ENCODE measurements at regions not wholly inside any gene's neighbourhood (a gene's known extent, or its start where the extent isn't known, plus 50 kb on each side); places are given as distances from the start of the nearest gene placed in this dataset.

DNA sequence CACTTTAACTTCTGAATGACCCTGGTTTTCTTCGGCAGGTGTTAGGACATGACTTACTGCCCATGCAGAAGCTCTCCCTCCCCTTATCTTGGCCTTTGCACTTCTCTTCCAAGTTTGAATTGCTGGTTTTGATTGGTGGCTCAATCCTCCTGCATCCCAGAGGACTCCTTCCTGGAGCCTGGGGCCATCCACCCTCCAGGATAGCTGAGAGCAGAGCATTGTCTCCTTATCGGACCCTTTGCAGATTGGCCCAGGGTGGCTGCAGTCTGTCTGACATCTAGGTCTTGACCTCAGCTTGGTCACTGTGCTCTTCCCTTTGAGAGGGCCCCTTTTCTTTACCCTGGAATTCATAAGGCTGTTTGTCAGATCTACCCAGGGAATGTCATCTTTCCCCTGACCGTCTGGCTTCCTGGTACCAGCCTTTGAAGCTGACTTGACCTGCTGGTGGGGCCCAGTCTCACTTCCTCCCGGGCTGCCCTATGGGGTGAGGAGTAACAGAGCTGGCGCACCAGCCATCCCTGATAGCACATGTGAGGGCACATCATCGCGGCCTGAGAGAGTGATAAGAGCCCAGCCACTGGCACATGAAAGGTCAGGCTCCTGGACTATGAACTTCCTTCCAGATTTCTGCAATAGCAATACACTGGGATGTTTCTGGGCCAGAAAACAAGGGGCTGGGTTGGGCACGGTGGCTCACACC lies 172.9 kb upstream of the UBL3 start:
- DNase-seq (no peak), ATAC-seq (ENCODE audit: poor library complexity) (no peak)
- Histone ChIP-seq H3K4me1 (ENCODE audit: insufficient read depth, low read length) (no peaks in the 10 kb centered on the region), H3K36me3 (ENCODE audit: insufficient read depth, low read length) (no peaks in the 10 kb centered on the region), H3K27me3 (ENCODE audit: control insufficient read depth in 1 of 2, insufficient read depth in 2 of 2, low read length in 2 of 2) (no peaks in the 10 kb centered on the region), H3K4me3 (ENCODE audit: low read length) (no peak overlapping the region), H3K9me3 (ENCODE audit: control insufficient read depth in 1 of 2, insufficient read depth in 1 of 2, low read length in 2 of 2) (no peaks in the 10 kb centered on the region), H3K27ac (ENCODE audit: low read depth in 1 of 2, low read length in 2 of 2) (no peak overlapping the region)
- intact Hi-C loops (cut with DNase I, micrococcal nuclease): no loop called here
- Mint-ChIP-seq H3K36me3 (ENCODE audit: low read depth) (no peaks in the 10 kb centered on the region), H3K4me3 (no peak overlapping the region), H3K27me3 (no peaks in the 10 kb centered on the region), H3K4me1 (ENCODE audit: low read depth) (no peaks in the 10 kb centered on the region), H3K27ac (no peak overlapping the region), H3K9me3 (no peaks in the 10 kb centered on the region)
- POLR2A ChIA-PET: no interaction called here
- no peak for TF ChIP-seq CTCF (IDR thresholded peaks at IDR 0.05)
- CTCF ChIA-PET: no interaction called here

DNA sequence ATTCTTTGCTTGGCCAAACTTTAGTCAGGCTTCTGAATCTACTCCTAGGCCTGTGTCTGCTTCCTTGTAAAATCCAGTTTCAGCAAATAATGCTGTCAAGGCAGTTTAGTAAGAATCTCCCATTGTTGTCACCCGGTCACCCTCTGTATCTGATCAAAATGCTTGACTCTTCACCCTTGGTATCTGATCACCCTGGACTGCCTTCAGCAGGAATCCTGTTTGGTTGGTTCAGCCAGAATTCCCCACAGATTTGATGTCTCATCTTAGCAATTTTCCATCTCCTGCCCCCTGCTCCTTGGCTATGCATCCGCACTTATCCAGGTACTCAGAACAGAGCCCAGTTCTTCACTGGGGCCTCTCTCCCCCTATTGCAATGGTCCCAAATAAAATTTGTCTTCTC lies 172.4 kb upstream of the UBL3 start:
- Mint-ChIP-seq H3K27me3 (no peaks in the 10 kb centered on the region), H3K27ac (no peak overlapping the region), H3K4me3 (no peak overlapping the region), H3K36me3 (ENCODE audit: low read depth) (no peaks in the 10 kb centered on the region), H3K9me3 (no peaks in the 10 kb centered on the region), H3K4me1 (ENCODE audit: low read depth) (no peaks in the 10 kb centered on the region)
- no peaks in the 10 kb centered on the region for H3K4me1 ChIP-seq (ENCODE audit: insufficient read depth, low read length)
- TF ChIP-seq CTCF (IDR thresholded peaks at IDR 0.05): no peak
- ATAC-seq (ENCODE audit: poor library complexity): no peak
- no peaks in the 10 kb centered on the region for H3K9me3 ChIP-seq (ENCODE audit: control insufficient read depth in 1 of 2, insufficient read depth in 1 of 2, low read length in 2 of 2)
- DNase-seq: no peak
- no peaks in the 10 kb centered on the region for H3K27me3 ChIP-seq (ENCODE audit: control insufficient read depth in 1 of 2, insufficient read depth in 2 of 2, low read length in 2 of 2)
- no peaks in the 10 kb centered on the region for H3K36me3 ChIP-seq (ENCODE audit: insufficient read depth, low read length)
- ChIA-PET CTCF (no interaction called here), POLR2A (no interaction called here)
- no peak overlapping the region for H3K27ac ChIP-seq (ENCODE audit: low read depth in 1 of 2, low read length in 2 of 2)
- H3K4me3 ChIP-seq (ENCODE audit: low read length): no peak overlapping the region
- intact Hi-C loops (cut with DNase I, micrococcal nuclease): no loop called here

- POLR2A ChIA-PET: no interaction called here
- no peak overlapping the region for H3K27ac Mint-ChIP-seq
Observed at GRCh38 chr13:30022256-30022655, 171.8 kb upstream of the UBL3 start.

More at GRCh38 chr13:30022256-30022655, 171.8 kb upstream of the UBL3 start:
- H3K9me3 ChIP-seq (ENCODE audit: control insufficient read depth in 1 of 2, insufficient read depth in 1 of 2, low read length in 2 of 2): no peaks in the 10 kb centered on the region
- H3K4me3 ChIP-seq (ENCODE audit: low read length): no peak overlapping the region
- H3K27ac ChIP-seq (ENCODE audit: low read depth in 1 of 2, low read length in 2 of 2): no peak overlapping the region
- Mint-ChIP-seq H3K9me3 (no peaks in the 10 kb centered on the region), H3K27me3 (no peaks in the 10 kb centered on the region), H3K4me3 (no peak overlapping the region), H3K4me1 (ENCODE audit: low read depth) (no peaks in the 10 kb centered on the region), H3K36me3 (ENCODE audit: low read depth) (no peaks in the 10 kb centered on the region)
- DNase-seq (no peak), ATAC-seq (ENCODE audit: poor library complexity) (no peak)
- CTCF ChIA-PET: no interaction called here
- no peak for TF ChIP-seq CTCF (IDR thresholded peaks at IDR 0.05)
- no peaks in the 10 kb centered on the region for H3K4me1 ChIP-seq (ENCODE audit: insufficient read depth, low read length)
- no peaks in the 10 kb centered on the region for H3K36me3 ChIP-seq (ENCODE audit: insufficient read depth, low read length)
- intact Hi-C loops (cut with DNase I, micrococcal nuclease): no loop called here
- no peaks in the 10 kb centered on the region for H3K27me3 ChIP-seq (ENCODE audit: control insufficient read depth in 1 of 2, insufficient read depth in 2 of 2, low read length in 2 of 2)
